Naive B cell (primary cell): ENCODE measurements at regions not wholly inside any gene's neighbourhood (a gene's known extent, or its start where the extent isn't known, plus 50 kb on each side); places are given as distances from the start of the nearest gene placed in this dataset.

Experiments used
- ATAC-seq, 2 donors: fragments of 150-1000 bp; cut with Tn5 transposase; 2 replicates each; pipeline ENCODE4 v1.10.0; 2021; ENCODE audit warnings: low read depth in 2 of 2, mild to moderate bottlenecking in 2 of 2, moderate library complexity in 2 of 2
- DNase-seq: peaks from one replicate; pipeline ENCODE4 v3.0.0; 2022
- H3K27ac Mint-ChIP-seq, 6 donors: one replicate each; pipeline ENCODE4 v1.8.0; 2020 to 2022; ENCODE audit warnings: mild to moderate bottlenecking in 6 of 6, mixed read lengths in 6 of 6, moderate library complexity in 5 of 6, inconsistent platforms in 2 of 6
- H3K27me3 Mint-ChIP-seq, 3 donors: one replicate each; pipeline ENCODE4 v1.8.0; 2021 to 2022; ENCODE audit warnings: mixed read lengths in 3 of 3, mild to moderate bottlenecking in 1 of 3
- H3K36me3 Mint-ChIP-seq, 2 donors: one replicate each; pipeline ENCODE4 v1.8.0; 2020 to 2022; ENCODE audit warnings: mixed read lengths in 2 of 2, inconsistent platforms in 1 of 2, mild to moderate bottlenecking in 1 of 2
- H3K4me1 Mint-ChIP-seq, 3 donors: one replicate each; pipeline ENCODE4 v1.8.0; 2020 to 2022; ENCODE audit warnings: mixed read lengths in 3 of 3, inconsistent platforms in 1 of 3, mild to moderate bottlenecking in 1 of 3, moderate library complexity in 1 of 3
- H3K4me3 Mint-ChIP-seq, 8 donors: one replicate each; pipeline ENCODE4 v1.8.0; 2020 to 2022; ENCODE audit warnings: mild to moderate bottlenecking in 8 of 8, mixed read lengths in 8 of 8, moderate library complexity in 8 of 8, inconsistent platforms in 2 of 8
- H3K9me3 Mint-ChIP-seq, 7 donors: one replicate each; pipeline ENCODE4 v1.8.0; 2020 to 2022; ENCODE audit warnings: mixed read lengths in 7 of 7, mild to moderate bottlenecking in 5 of 7, inconsistent platforms in 2 of 7, moderate library complexity in 1 of 7

DNA sequence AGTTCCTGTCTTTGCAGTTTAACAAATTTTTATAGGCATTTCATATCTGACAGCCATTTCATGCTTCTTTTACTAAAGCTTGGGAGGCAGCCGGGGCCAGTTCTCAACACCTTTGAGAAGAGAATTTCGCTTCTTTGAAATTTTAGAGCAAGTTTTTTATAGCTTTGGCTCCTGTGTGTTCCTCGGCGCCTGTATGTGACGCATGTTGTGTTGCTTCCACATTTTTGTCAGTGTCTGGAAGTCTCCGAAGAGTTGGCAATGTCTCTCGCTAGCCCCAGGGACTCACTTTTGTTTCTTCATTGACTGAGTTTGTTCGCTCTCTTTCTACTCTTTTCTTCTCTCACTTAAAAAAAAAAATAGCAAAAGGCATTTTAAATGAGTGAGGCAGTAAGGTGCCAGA is 386.9 kb upstream of the PLXNA2 start:
- Mint-ChIP-seq H3K27ac (no peak overlapping the region), H3K4me3 (no peak overlapping the region), H3K4me1 (no peaks in the 10 kb centered on the region), H3K9me3 (no peaks in the 10 kb centered on the region), H3K36me3 (no peaks in the 10 kb centered on the region), H3K27me3 (no peaks in the 10 kb centered on the region)
- ATAC-seq: no peak
- no peak for DNase-seq

- H3K4me3 Mint-ChIP-seq: no peak overlapping the region
- H3K27ac Mint-ChIP-seq: no peak overlapping the region
- no peaks in the 10 kb centered on the region for H3K9me3 Mint-ChIP-seq
- no peaks in the 10 kb centered on the region for H3K27me3 Mint-ChIP-seq
- no peaks in the 10 kb centered on the region for H3K4me1 Mint-ChIP-seq
- ATAC-seq: no peak
- H3K36me3 Mint-ChIP-seq: no peaks in the 10 kb centered on the region
- no peak for DNase-seq
Observed at GRCh38 chr1:208631506-208631905, 387.3 kb upstream of the PLXNA2 start.

- Mint-ChIP-seq H3K27me3 (peaks cover 5 to 21% (median 15%) of the 10 kb centered on the region in 3 donors), H3K4me1 (no peaks in the 10 kb centered on the region), H3K4me3 (no peak overlapping the region), H3K36me3 (no peaks in the 10 kb centered on the region), H3K27ac (no peak overlapping the region), H3K9me3 (no peaks in the 10 kb centered on the region)
- ATAC-seq (no peak), DNase-seq (no peak)
Observed at GRCh38 chr1:208634346-208635140, 390.4 kb upstream of the PLXNA2 start.

DNA sequence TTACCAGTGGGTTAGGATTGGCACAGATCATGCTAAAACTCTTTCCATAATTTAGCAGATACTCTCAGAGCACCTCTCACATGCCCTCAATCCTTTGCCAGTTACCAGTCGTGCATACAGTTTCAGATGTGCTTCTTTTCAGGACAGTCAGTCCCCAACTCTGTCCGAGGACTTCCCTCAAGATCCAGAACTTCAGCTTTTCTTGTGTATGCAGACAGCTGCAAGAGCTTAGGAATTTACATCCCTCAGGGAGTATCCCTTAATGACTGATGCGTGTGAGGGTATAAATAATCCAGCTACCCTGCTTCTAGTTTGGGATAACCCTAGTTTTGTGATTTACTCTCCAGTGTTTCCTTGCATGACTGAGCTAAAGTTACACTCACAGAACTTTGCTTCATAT is 393.0 kb upstream of the PLXNA2 start:
- Mint-ChIP-seq H3K36me3 (no peaks in the 10 kb centered on the region), H3K27ac (no peak overlapping the region), H3K4me1 (no peaks in the 10 kb centered on the region), H3K9me3 (peaks cover 0 to 5% (median 0%) of the 10 kb centered on the region in 7 donors), H3K4me3 (no peak overlapping the region), H3K27me3 (peaks cover 5 to 25% (median 19%) of the 10 kb centered on the region in 3 donors)
- ATAC-seq: no peak
- DNase-seq: no peak

DNA sequence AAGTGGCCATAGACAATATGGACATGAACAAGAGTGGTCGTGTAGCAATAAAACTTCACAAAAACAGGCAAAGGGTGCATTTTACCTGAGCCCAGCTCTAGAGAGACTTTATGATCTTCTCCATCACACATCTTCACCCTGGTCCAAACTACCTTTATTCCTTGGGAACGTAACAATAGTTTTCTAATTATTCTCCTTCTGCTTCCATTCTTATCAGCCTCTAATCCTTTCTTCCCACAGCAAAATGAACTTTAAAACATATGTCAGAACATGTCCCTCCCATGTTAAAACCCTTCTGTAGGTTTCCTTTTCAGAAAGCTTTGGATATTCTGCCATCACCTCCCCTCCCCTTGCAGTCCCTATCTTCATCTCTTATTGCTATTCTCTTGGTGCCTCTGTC is 395.2 kb upstream of the PLXNA2 start:
- H3K36me3 Mint-ChIP-seq: no peaks in the 10 kb centered on the region
- peaks cover 0 to 5% (median 0%) of the 10 kb centered on the region in 7 donors for H3K9me3 Mint-ChIP-seq
- no peaks in the 10 kb centered on the region for H3K4me1 Mint-ChIP-seq
- no peak for ATAC-seq
- no peak overlapping the region for H3K4me3 Mint-ChIP-seq
- no peak overlapping the region for H3K27ac Mint-ChIP-seq
- H3K27me3 Mint-ChIP-seq: peaks cover 9 to 25% (median 19%) of the 10 kb centered on the region in 3 donors
- DNase-seq: no peak

DNA sequence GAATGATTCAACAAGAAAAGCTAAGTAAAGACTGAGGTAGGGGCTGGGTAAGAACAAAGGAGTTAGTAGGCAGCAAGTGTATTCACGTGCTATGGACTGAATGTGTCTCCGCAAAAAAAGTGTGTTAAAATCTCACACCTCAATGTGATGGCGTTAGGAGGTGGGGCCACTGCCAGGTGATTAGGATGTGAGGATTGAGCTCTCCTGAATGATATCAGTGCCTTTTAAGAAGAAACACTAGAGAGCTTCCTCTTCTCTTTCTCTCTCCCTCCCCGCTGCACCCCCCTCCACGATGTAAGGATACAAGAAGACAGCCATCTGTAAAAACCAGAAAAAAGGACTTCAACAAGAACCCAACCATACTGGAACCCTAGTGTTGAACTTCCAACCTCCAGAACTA is 396.1 kb upstream of the PLXNA2 start:
- H3K4me1 Mint-ChIP-seq: no peaks in the 10 kb centered on the region
- H3K36me3 Mint-ChIP-seq: no peaks in the 10 kb centered on the region
- DNase-seq (no peak), ATAC-seq (no peak)
- no peak overlapping the region for H3K27ac Mint-ChIP-seq
- H3K27me3 Mint-ChIP-seq: peaks cover 9 to 30% (median 19%) of the 10 kb centered on the region in 3 donors
- H3K9me3 Mint-ChIP-seq: peaks cover 0 to 5% (median 0%) of the 10 kb centered on the region in 7 donors
- no peak overlapping the region for H3K4me3 Mint-ChIP-seq

- H3K27ac Mint-ChIP-seq: no peak overlapping the region
- no peak for ATAC-seq
- no peaks in the 10 kb centered on the region for H3K4me1 Mint-ChIP-seq
- H3K36me3 Mint-ChIP-seq: no peaks in the 10 kb centered on the region
- H3K9me3 Mint-ChIP-seq: peaks cover 0 to 5% (median 0%) of the 10 kb centered on the region in 7 donors
- peaks cover 9 to 30% (median 19%) of the 10 kb centered on the region in 3 donors for H3K27me3 Mint-ChIP-seq
- DNase-seq: no peak
- no peak overlapping the region for H3K4me3 Mint-ChIP-seq
Observed at GRCh38 chr1:208641579-208642280, 397.5 kb upstream of the PLXNA2 start.

DNA sequence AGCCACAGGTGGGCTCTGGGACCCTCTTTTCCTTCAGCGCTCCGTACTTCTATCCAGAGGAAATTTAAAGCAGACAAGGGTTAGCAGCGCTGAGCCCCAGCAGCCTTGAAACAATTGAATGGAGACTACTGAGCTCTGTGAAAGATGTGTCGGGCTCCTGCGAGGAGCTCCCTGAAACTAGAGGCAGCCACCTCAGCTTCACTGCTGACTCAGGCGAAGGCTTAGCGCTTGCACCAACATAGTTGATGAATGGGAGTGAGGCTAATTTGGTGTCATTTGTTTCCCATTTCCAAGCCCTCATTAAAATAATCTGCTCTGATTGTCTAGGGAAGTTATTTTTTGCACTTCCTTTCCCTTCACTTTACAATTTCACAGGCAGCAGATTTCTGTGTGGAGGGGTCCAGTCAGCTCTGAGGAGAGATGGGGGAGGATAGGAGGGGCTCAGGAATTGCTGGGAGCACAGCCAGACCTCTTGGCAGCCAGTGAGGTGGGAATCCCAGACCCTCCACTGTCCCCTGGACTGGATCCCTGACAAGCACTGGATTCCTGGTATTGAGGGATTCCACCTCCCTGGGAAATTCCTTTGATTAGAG is 398.9 kb upstream of the PLXNA2 start:
- no peak for ATAC-seq
- Mint-ChIP-seq H3K27me3 (peaks cover 11 to 36% (median 13%) of the 10 kb centered on the region in 3 donors), H3K27ac (no peak overlapping the region), H3K9me3 (peaks cover 0 to 8% (median 0%) of the 10 kb centered on the region in 7 donors), H3K4me1 (no peaks in the 10 kb centered on the region), H3K36me3 (no peaks in the 10 kb centered on the region), H3K4me3 (no peak overlapping the region)
- no peak for DNase-seq

DNA sequence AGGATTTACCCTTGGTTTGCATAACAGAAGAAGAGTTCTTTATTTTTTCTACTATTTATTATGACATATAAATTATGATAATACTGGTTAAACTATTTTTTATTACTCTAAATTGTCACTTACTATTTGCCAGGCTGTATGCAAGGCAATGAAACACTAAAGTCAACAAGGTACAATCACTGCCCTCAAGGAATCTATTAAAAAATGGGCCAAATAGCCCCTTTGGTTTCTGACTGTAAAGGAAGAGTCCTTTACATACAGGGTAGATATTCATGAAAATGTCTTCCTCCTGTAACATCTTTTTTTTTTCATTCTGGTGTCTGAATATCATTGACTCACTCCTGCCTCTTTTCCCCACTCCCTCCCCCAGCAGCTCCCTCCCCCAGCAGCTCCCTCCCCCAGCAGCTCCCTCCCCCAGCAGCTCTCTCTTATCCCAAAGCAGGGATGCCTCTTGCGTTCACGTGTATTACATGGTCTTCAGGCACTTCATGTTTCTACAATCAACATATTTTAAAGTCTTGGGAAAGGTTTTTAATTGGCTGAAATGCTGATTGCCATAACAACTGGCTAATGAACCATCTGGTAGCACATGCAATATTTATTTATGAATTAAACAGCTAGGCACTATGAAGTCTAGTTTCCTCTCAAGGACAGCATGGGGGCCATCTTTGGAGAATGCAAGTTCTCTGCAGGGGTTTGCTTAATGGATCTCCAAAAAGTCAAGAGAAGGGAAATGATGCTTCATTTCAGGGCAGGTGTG is 400.4 kb upstream of the PLXNA2 start:
- H3K9me3 Mint-ChIP-seq: peaks cover 0 to 8% (median 0%) of the 10 kb centered on the region in 7 donors
- H3K36me3 Mint-ChIP-seq: no peaks in the 10 kb centered on the region
- no peaks in the 10 kb centered on the region for H3K4me1 Mint-ChIP-seq
- peaks cover 8 to 35% (median 14%) of the 10 kb centered on the region in 3 donors for H3K27me3 Mint-ChIP-seq
- ATAC-seq (no peak), DNase-seq (no peak)
- no peak overlapping the region for H3K27ac Mint-ChIP-seq
- H3K4me3 Mint-ChIP-seq: no peak overlapping the region

- Mint-ChIP-seq H3K27me3 (peaks cover 8 to 30% (median 18%) of the 10 kb centered on the region in 3 donors), H3K27ac (no peak overlapping the region), H3K9me3 (peaks cover 0 to 8% (median 0%) of the 10 kb centered on the region in 7 donors), H3K4me1 (no peaks in the 10 kb centered on the region), H3K36me3 (no peaks in the 10 kb centered on the region), H3K4me3 (no peak overlapping the region)
- DNase-seq: no peak
- no peak for ATAC-seq
Observed at GRCh38 chr1:208646431-208646830, 402.2 kb upstream of the PLXNA2 start.

DNA sequence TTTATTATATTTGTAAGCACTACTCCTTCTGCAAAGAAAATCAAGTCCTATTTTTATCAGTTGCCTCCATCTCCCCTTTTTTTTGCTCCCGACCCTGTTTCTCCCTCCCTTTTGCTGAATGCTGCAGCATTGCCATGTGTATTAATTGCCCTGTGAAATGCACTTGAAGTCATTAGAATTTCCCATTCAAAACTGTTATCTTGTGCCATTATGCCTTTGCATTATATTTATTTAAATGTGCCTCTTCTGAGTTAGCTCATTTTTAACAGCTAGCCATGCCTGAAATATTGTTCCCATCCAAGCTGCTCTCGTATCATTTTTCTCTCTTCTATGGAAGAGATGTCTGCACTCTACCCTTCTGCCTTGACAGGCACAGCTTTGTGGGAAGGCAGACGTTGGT is 404.0 kb upstream of the PLXNA2 start:
- Mint-ChIP-seq H3K4me3 (no peak overlapping the region), H3K9me3 (peaks cover 0 to 8% (median 0%) of the 10 kb centered on the region in 7 donors), H3K27ac (no peak overlapping the region), H3K4me1 (peaks cover 0 to 2% (median 0%) of the 10 kb centered on the region in 3 donors), H3K36me3 (no peaks in the 10 kb centered on the region), H3K27me3 (peaks cover 11 to 30% (median 20%) of the 10 kb centered on the region in 3 donors)
- DNase-seq: no peak
- no peak for ATAC-seq

DNA sequence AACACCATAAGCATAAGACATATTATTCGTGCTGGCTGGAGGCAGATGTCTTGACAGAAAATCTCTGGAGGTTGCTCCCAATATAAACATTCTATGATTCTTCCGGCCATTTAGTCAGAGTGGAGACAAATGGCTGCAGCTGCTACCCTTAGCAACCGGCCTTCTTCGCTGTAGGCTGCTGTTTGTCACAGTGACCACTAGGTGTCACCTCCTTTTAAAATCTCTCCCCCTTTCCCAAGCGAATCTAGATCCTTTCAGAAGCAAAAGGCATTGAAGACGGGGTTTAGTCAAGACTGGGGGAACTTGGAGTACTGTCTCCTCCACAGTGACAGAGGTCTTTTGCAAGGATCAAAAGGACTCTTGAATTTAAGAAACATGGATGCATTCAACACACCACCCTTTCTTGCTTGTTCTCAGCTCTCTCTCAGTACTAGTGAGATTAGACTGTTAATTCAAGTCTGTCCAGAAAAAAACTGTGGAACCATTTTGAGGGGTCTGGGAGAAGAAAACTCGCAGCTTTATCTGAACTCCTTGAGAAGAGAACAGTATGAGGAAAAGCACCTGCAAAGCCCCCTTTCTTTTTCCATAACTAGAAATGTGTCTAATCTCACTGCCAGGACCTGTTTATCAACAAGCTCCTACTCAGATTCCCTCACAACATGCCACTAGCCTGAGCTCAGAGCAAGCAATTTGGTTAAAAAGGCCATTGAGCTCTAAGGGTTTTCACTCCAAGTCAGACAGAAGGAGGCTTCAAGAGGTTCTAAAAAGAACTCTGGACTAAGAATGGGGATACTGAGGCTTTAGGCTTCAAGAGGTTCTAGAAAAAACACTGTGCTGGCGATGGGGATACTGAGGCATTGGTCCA is 408.3 kb upstream of the PLXNA2 start:
- peaks cover 0 to under 1% (median 0%) of the 10 kb centered on the region in 7 donors for H3K9me3 Mint-ChIP-seq
- peaks cover 0 to 2% (median 0%) of the 10 kb centered on the region in 3 donors for H3K4me1 Mint-ChIP-seq
- no peak overlapping the region for H3K4me3 Mint-ChIP-seq
- H3K27ac Mint-ChIP-seq: no peak overlapping the region
- H3K27me3 Mint-ChIP-seq: peaks cover 20 to 25% (median 23%) of the 10 kb centered on the region in 3 donors
- peak in 1 of 2 donors; percentile 21 for ATAC-seq
- H3K36me3 Mint-ChIP-seq: no peaks in the 10 kb centered on the region
- peak; percentile 1 for DNase-seq
